HT1080 (cell line): ENCODE measurements at regions not wholly inside any gene's neighbourhood (a gene's known extent, or its start where the extent isn't known, plus 50 kb on each side); places are given as distances from the start of the nearest gene placed in this dataset.

Experiments
- DNase-seq: peaks from one replicate; pipeline ENCODE4 v3.0.0-alpha.2; 2015; ENCODE audit warnings: low read depth

DNA sequence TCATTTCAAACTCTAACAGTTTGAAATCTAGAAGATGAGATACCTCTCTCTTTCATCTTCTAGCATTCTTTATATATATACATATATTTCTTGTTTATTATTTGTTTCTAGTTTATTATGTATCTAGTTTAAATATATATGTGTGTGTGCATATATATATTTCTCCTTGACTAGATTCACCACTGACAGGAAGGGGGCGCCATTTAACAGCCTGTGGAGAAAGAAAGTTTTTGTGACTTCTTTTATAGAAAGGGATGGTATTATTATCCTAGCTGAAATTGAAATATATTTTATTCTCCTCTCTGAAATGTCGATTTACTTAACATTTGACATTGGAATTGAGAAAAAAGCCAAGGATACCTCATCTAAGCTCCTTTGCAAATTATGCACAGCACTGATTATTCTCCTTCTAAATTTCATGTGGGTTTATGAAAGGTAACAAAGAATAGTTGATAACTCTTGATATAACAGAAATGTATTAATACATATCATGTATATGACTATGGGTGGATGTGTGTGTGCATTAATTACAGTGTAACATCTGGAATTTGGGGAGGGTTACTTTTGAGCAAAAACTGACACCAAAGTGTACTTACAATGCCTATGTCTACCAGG is 160.7 kb upstream of the NT5C1B start:
- DNase-seq, result peak; percentile 38

DNA sequence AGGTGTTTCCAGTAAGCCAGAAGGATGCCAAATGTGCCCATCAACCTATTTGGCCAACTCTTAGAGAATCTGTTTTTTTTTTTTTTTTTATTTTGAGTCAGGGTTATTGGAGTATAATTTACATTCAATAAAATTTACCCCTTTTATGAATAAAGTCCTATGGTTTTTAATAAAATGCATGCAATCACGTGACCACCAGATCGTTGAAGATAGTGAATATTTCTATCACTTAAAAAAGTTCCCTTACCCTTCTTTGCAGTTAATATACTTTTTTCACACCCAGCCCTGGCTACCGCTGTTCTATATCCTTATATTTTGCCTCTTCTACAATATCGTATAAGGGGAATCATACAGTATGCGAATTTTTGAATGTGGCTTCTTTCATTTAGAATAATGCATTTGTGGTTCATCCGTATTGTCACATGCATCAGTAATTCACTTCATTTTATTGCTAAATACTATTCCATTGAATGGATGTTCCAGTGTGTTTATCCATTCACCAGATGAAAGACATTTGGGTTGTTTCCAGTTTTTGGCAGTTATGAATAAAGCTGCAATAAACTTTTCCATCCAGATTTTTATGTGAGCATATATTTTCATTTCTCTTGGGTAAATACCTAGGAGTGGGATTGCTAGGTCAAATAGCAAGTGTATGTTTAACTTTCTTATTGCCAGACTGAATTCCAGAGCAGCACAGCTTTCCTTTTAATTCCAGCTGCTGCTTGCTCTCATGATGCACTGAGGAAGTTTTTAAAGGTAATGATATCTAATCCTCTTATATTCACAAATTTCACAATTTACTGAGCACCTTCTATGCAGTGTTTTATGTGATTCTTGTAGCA is 156.3 kb upstream of the NT5C1B start:
- DNase-seq, result no peak

DNA sequence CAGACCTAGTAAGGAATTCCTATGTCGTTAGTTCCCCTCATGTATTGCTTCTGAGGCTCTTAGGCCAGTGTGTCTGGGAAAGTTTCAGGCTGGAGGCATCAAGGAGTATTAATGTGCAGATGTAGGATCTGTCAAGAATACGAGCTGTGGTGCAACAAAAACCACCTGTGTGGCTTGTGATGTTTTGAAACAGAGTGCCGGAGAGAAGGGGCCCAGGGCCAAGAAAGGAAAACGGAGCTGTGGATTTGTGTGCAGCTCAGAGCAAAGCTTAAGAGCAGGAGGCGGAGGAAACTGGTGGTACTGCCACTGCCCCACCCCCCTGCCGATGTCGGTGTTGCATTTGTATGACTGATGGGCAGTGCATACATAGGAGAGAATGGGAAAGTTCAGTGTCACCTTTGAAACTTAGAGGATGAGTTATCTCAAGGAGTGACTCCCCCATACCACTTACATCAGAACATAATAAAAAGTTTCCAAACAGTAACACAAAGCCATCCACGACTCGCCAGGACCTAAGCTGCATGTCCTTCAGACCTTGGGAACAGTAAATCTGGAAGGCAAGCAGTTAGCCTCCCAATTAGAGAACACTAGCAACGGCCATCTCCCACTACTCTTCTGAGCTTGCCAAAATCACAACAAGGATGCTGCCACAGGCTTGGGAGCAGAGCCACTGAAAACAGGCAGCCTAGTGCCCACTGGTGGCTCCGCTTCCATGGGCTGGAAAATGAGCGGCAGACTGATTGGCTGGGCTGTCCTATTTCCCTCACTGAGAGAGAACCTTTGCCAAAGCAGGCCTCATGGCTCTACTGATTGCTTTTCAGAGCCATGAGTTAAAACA is 152.7 kb upstream of the NT5C1B start:
- no peak for DNase-seq

DNA sequence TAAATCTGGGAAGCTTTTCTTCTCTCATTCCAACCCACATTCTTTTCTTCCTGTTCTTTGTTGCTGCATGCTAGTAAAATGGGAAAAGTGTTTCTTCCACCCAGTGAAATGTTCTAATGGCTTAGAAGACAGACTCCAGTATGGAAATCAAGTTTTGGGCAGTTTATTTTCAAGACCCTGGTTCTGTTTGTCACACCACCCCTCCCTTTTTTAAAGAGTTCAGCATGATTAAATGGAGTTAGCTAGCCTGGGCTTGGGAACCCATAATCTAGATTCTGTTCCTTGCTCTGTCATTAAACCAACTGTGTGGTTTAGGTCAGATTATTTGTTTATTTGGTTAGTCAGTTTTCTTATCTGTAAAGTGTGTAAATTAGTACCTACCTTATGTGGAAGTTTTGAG is 151.8 kb upstream of the NT5C1B start:
- DNase-seq, result no peak

DNA sequence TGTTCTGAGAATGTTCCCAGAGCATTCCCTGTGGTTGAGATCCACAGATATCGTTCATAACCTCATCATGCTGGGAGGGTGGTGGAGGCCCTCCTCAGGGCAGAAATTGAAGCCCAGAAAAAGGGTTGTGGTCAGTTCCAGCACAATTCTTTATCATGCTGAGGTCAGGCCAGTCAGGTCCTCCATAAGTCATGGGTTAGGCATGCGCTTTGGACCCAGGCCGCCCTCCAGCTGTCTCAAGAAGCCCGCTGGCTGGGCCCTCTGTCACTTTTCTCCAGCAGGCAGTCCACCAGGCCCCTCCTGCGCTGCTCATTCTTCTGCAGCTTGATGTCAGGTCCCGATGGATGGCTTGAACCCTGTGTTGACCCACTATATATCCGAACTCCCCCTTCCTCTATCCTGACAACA is 151.1 kb upstream of the NT5C1B start:
- DNase-seq, result no peak

DNA sequence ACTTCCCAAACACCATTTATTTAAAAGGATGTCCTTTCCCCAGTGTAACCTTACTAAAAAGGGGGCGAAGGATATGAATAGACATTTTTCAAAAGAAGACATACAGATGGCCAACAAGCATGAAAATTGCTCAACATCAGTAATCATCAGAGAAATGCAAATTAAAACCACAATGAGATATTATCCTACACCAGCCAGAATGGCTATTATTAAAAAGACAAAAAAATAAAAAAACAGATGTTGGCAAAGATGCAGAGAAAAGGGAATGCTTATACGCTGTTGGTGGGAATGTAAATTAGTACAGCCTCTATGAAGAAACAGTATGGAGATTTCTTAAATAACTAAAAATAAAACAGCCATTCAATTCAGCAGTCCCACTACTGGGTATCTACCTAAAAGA is 142.3 kb upstream of the NT5C1B start:
- no peak for DNase-seq

DNA sequence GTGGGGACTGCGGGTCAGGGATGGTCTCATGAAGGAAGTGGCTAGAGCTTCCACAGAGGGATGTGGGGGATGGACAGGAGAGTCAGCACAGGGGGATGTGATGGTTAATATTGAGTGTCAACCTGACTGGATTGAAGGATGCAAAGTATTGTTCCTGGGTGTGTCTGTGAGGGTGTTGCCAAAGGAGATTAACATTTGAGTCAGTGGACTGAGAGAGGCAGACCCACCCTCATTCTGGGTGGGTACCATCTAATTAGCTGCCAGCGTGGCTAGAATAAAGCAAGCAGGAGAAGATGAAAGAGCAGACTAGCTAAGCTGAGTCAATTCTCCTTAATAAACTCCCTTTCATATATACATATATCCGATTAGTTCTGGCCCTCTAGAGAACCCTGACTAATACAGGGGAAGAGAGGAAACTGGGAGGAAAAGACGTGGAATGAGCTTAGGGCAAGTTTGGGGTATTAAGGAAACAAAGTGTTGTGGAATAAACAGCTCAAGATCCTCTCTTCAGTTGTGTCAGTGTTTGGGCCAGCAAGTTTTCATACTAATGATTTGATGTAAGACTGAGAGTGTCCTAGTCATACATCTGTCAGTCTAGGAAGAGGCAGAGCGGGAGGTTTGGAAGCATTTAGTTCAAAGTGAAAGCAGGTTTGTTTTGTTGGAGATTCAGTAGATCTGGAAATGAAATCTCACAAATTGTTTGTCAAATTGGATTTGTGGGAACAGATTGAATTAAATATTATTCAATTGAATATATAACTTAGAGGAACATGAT is 135.2 kb upstream of the NT5C1B start:
- DNase-seq, result no peak

DNA sequence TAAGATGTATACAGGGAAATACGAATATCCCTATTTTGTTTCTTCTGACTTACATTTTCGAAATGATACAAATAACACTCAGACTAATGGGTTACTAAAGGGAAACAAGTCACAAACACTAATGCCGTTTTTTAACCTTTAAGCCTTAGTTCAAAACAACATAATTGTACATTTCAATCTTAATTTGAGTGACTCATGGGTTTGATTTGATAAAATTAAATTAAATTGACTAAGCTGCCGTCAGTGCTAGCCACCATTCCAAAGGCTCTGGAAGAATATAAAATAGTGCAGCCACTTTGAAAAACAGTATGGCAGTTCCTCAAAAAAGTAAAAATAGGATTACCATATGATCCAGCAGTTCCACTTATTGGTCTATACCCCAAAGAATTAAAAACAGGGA is 133.8 kb upstream of the NT5C1B start:
- DNase-seq, result no peak

DNA sequence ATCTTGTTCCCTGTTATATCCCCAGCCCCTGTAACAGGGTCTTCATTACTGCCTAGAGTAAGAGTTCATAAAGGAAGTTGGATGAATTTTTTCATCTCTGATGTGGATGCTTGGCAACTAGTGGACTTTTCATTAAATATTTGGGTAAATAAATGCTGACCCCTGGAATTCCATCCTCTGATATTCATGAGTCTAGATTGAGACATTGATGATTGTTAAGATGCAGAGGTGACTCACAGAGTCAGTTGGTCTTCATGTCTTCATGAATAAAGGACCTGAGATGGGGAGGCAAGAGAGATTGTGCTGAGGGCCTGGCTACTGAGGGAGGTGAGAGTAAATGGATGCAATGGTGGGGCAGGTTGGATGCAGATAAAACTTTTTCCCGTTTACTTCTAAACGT is 132.7 kb upstream of the NT5C1B start:
- peak; percentile 6 for DNase-seq

DNA sequence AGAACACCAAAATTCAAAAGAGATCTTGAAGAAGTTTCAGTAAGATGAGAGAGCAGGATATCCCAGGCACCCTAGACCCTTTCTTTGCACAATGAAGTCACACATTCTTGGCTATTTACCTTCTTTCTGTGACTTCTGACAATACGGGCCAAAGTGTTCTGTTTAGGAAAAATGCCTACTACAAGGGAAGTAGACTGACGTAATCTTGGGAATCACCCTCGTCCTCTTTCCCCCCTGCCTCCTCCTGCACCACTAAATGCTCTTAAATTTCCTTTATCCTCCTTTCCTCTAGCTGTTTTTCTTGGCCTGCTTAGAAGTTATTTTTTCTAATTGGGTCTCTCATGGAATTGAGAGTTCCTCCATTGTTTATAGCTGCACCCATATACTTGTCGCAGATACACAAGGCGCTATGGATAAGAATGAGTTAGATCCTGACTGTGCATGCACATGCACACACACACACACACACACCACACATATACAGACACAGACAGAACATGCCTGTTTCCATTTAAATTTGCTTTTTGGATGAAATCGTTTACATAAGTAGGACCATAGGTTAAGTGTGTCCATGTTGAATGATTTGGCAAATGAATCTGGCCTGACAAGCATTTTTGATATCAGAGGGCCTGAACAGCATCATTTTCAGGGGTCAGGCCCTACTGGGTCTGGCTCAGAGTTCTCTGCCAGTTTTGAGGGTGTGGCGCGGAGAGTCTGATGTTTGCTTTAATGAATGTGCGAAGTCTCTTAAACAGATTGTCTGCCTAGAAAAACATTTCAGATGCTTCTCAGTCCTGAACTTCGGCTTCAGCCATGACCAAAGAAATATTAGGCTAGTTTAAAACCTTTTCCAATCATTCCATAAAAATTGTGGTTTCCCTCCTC is 131.9 kb upstream of the NT5C1B start:
- DNase-seq, result no peak

DNA sequence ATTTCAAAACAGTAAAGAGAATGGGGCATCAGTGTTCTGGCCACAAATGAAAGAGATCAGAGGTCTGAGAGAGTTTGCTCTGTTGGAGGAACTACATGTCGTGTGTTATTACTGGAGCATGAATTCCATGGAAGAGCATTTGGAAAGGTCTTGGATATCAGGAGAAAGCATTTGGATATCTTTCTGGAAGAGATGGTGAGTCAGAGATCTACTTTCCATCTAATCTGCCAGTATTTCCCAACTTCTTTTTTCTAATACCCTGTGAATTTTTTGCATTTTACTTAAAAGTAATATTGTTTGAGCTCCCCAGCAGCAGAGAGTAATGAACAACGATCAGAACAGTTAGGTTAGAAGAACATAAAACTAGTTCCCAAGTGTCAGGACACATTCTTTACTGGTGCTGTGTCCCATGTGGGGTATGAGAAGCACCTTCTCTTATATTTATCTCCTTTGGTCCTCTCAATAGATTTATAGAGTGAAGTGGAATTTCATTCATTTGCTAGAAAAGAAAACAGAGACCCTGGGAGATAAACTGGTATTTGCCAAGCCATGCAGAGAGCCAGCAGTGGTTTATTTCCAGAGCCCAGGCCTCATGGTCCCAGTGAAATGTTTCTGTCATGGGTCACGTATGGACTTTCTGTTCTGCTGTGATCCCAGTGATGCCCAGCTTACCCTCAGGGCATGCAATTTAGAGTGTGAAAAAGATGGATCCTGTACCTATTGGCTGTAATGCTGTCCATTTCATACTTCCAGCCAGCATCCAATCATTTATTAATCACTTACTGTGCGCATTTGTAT is 130.8 kb upstream of the NT5C1B start:
- peak; percentile 80 for DNase-seq

DNA sequence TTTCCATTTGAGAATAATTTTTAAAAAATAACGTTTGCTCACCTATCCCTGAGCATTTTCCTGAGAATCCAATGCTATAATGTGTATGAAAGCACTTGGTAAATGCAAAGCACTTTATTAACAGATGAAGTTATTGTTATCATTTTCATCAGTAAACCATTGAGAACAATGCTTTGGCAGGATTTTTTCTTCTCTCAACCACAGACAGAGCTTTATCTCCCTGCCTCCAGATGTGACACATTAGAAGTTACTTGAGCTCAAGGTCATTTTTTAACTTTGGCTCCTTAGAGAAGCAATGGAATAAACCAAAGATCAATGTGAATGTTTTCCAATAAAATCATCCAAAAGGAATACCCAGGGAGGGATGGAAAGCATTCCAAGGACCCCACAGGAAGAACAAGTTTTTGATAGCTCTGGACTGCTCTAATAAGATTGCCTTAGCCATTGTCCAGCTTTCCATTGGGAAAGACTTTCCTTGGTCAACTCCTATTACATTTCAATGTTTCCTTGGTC is 118.9 kb upstream of the NT5C1B start:
- no peak for DNase-seq

DNA sequence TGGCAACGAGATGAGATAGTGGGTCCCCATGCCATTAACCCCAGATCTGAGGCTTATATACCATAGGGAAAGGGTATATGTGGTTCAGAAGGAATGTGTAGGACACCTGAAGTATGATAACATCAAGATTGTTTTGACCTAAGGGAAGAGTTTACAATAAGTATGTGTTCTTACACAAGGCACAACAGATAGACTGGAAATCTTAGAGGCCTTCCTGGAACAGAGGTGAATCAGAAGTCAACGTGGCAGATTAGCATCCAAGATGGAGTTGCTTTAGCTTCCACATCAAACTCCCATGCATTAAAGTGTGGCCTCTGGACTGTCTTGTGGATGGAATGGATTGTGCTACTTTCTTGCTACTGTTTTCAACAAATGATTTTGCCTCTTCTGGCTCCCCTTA is 116.6 kb upstream of the NT5C1B start:
- DNase-seq, result no peak

DNA sequence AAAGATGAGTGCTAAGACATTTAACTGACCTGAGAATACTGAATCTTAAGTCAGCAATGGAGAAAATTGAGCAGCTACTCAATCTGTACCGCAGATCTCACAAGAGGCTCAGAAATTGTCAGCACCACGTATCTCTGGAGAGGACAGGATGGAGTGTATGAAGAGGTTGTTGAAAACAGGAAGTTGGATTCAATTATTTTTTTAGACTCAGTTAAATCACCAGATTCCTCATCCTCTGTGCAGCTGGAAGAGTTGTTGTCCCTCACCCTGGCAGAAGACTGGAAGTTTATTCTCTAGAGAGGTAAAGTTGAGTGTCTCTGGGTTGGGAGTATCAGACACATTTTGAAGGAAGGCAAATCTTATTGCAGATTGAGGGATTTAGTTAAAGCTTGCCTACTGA is 114.9 kb upstream of the NT5C1B start:
- no peak for DNase-seq

DNA sequence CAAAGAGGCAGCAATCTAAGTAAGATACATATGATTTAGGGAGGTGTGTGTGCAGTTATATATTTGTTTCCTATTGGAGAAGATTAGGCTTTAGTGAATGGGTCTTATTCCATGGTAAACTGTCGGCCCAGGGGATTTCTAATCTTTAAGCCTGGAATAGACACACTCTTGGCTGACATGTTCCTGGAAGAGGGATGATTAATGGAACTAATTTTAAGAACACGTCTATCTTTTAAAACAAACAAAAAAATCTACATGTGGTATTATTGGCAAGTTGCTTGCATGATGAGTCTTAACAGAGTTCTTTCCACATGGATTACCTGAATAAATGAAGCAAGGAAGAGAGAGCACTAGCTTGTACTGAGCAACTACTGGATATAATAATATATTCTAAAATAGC is 114.2 kb upstream of the NT5C1B start:
- no peak for DNase-seq

DNA sequence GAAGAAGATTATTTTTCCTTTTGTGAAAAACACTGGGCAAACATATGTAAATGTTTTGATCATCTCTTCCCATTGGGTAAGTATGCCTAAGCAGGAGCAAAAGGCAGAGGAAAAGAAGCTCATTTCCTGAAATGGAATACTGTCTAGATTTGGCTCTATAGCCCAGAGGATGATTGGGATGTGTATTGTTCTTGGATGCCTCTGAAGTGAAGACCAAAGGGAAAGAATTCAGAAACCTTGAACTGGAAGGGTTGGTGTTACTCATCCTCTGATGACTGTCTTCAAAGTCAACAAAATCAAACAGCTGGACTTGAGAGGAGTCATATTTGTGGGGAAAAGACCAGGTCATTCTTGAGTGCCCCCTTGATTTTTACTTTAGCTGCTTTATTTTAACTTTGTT is 112.6 kb upstream of the NT5C1B start:
- DNase-seq, result peak; percentile 86

DNA sequence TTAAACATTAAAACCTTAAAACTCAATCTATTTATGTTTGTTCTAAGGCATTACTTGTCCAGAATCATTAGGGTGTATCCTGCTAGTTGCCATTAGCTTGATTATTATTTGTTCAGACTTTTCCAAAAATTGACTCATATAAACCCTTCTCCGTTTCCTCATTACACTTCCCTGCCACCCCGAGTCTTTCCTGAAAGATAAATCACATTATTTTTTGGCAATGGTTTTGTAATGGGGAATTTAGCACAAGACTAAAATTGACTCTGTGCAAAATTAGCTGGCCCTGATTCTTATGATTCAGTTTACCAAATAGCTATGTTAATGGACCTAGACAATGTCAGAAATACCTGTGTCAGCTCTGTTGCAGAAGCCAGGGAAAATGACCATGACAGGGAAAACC is 112.2 kb upstream of the NT5C1B start:
- DNase-seq, result no peak

DNA sequence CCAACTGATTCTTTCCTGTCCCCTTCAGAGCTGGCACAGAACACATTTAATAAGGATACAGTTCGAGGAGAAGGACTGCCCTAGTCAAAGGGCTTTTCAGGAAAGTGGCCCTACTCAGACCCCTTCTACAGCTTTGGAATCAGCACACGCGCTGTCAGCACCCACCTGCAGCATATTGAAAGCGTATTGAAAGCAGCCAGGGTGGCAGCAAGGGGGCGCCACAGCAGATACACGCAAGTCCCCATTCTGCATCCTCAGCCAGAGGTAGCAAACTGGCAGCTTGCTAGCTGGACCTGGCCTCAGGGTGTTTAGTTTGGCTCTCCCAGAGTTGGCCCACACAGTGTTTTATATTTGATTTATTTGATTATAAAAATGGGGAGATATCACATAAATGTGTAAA is 101.0 kb upstream of the NT5C1B start:
- DNase-seq, result no peak
